HG03342 (cell line): ENCODE measurements at regions not wholly inside any gene's neighbourhood (a gene's known extent, or its start where the extent isn't known, plus 50 kb on each side); places are given as distances from the start of the nearest gene placed in this dataset.

ENCODE experiments used
- ATAC-seq: cut with Tn5 transposase; IDR thresholded peaks from one replicate; pipeline ENCODE4 v1.9.1; 2021; ENCODE audit warnings: mild to moderate bottlenecking, moderate library complexity; ENCODE audit not compliant: unreplicated experiment

- no peak for ATAC-seq
Measured at GRCh38 chr5:88545338-88545737, 276.7 kb upstream of the TMEM161B start.

DNA sequence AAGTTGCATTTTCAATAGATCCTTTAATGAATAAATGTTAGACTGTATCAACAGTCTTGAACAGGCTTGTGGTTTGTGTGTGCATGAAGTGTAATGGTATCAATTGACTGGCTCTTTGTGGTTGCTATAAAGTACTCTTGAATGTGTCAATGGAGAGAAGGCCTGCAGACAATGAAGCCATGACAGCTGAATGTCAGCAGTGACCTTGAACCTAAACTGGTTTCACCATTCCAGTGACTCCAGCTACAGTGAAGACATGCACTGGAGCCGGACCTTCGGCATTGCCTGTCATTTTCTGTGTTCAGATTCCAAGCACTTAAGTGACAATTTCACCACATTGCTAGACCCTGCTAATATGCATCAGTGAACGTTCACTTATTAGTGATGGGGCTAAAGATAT, 276.0 kb upstream of the TMEM161B start:
- no peak for ATAC-seq

- no peak for ATAC-seq
Measured at GRCh38 chr5:88544136-88544645, 275.5 kb upstream of the TMEM161B start.

- no peak for ATAC-seq
Measured at GRCh38 chr5:88542786-88543185, 274.1 kb upstream of the TMEM161B start.

- no peak for ATAC-seq
Measured at GRCh38 chr5:88540471-88541115, 271.9 kb upstream of the TMEM161B start.

- ATAC-seq: no peak
Measured at GRCh38 chr5:88539693-88540365, 271.2 kb upstream of the TMEM161B start.

DNA sequence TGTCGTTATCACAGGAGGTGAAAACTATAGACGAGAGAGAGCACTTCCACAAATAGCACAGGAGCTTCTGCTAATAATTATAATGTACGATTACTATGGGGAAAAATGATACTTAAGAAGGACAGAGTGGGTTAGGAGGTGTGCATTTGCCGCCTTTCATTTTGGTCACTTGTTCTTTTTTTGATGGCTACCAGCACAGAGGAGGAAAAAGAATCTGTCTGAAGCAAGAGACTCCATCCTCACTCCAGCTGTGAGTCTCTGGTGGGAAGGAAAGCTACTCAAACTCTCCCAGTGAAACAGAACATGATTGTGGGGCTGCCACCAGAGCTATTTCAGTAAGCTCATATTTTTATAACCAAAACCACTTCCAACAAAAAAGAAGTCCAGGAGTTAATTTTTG, 270.4 kb upstream of the TMEM161B start:
- no peak for ATAC-seq

DNA sequence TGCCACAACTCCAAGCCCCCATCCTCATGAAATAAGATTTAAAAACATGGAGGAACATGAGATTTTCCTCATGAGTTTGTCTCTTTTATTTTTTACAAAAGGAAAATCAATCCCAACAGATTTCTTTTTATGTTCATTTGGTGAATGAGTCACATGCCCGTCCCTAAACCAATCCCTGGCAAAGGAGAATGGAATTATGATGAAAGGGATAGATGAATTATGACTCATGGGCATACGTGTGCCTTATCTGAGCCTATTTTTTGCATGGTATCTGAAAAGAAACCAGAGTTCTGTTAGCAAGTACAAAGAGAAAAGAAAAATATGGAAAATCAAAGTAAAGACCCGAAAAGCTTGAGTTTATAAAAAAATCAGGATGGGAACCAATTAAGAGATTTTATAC, 267.5 kb upstream of the TMEM161B start:
- ATAC-seq: no peak

DNA sequence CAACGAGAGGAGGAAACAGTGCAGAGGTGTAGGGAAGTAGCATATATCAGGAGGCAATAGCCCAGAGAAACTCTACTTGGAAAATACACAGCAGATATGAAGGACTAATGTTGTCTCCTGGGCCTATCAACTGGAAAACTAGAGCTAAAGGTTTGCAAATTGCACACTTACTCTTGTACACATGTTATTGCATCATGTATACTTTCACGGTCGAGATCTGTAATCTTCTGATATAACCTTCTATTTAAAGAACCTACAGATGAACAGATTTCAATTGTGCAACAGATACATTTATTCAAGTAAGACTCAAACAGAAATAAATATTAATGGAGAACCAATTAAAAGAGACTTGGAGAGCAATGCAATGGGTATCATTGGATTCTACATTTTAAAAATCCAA, 256.3 kb upstream of the TMEM161B start:
- ATAC-seq: no peak

DNA sequence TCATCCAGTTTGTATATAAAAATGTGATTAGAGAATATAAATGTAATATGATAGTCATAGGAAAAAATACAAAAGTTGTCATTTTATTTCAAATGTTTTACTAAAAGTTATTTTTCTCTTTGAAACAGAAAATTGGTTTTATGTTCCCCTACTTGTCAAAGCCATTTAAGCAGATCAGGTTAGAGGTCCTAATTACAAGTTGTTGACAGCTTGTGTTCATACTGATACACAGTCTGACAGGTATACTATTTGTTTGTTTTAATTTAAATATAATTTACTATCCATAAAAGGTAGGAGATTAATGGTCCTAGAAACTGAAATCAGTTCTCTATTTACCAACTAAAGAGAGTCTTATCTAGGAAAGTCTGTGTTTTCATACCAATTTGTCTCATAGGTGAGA, 250.4 kb upstream of the TMEM161B start:
- ATAC-seq: no peak

DNA sequence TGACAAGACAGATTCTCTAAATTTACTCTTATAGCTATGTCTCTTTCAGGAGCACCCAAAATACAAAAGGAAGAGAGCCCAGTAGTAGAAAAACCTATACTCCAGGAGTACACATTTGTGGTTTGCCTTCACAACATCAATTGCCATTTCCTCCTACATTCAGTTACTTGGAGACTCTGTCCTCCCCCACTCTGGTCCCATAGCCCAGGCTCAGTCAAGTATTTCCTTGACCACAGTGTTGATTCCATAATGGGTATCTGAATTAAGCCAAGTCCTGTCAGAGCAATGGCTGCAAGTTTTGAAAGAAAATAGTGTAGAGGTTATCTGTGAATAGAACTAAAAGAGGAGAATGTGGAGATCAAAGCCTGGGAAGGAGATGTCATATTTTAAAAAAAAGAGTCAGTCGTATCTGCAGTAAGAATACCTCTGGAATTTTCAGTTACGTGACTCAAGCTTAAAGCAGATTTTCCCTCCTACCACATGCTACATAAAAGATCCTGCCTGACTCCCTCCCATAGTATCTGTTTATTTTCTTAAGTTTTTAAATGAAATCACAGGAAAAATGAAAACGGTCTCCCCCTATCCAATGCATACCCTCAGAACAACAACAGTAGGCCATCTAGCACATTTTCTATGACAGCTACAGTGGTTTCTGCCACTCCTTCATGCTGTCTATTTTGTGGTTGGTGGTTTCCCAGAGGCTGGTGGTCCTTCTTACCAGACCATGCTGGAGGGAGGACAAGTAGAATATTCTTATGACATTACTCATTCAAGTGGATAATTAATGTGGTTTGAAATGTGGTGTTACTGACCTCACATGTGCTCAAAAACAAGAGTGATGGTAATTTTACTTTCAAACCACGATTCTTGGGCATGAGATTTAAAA, 249.7 kb upstream of the TMEM161B start:
- no peak for ATAC-seq

GRCh38 chr5:88515881-88516819, 247.5 kb upstream of the TMEM161B start:
- no peak for ATAC-seq

DNA sequence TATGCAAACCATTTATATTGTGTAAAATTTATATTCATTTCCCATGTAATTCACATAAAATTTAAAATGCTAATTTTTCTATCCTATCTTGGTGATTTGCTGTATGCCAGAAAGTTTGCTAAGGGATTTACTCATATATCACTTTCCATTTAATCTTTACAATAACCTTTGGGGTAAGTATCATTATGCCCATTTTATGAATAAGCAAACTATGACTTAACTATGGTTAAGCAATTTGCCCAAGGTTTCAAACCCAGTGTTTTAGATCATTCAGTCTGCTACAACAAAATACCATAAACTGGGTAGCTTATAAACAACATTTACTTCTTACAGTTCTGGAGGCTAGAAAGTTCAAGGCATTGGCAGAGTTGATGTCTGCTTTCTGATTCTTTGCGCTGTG, 246.4 kb upstream of the TMEM161B start:
- no peak for ATAC-seq

GRCh38 chr5:88509403-88509802, 240.8 kb upstream of the TMEM161B start:
- ATAC-seq: no peak

GRCh38 chr5:88507261-88507660, 238.6 kb upstream of the TMEM161B start:
- no peak for ATAC-seq

DNA sequence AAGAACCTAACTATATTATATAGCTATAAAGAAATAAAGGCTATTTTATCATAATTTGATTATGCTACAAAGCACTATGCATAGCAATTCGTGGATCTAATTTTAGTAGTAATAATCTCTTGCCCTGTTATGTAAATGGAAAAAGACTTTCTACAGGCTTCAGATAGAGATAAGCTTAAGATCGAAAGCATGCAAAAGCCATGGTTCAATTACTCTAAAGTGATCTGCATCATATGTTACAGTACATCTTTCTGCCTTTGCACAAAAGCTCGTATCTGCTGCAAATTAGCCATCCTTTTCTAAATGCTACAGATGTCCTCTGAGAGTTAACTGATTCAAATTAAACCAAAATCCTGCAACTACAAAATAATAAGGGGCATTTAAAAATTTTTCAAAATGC, 234.8 kb upstream of the TMEM161B start:
- ATAC-seq: no peak

- no peak for ATAC-seq
Measured at GRCh38 chr5:88503041-88503345, 234.3 kb upstream of the TMEM161B start.

- peak; percentile 89 for ATAC-seq
Measured at GRCh38 chr5:88502179-88503040, 233.8 kb upstream of the TMEM161B start.

- ATAC-seq: no peak
Measured at GRCh38 chr5:88495810-88496209, 227.2 kb upstream of the TMEM161B start.

GRCh38 chr5:88490874-88491273, 222.2 kb upstream of the TMEM161B start:
- ATAC-seq: no peak
